ENCODE measurements at regions not wholly inside any gene's neighbourhood (a gene's known extent, or its start where the extent isn't known, plus 50 kb on each side); places are given as distances from the start of the nearest gene placed in this dataset.

DNA sequence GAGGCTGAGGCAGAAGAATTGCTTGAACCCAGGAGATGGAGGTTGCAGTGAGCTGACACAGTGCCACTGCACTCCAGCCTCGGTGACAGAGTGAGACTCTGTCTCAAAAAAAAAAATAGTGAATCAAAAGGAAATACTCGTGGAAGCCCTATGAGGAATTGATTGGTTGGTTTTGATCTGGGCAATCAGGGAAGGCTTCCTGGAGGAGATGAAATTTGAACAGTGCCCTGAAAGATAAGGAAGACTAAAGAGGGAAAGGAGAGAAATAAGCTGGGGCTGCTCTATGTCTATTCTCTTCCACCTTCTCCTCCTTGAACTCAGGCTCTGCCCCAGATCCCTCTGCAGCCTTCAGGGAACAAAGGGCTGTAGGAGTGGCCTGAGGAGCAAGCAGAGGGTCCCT lies 54.1 kb downstream of the IRF2BPL start:
- DNase-seq (ENCODE audit: low read depth in 2 of 2) = no peak

DNA sequence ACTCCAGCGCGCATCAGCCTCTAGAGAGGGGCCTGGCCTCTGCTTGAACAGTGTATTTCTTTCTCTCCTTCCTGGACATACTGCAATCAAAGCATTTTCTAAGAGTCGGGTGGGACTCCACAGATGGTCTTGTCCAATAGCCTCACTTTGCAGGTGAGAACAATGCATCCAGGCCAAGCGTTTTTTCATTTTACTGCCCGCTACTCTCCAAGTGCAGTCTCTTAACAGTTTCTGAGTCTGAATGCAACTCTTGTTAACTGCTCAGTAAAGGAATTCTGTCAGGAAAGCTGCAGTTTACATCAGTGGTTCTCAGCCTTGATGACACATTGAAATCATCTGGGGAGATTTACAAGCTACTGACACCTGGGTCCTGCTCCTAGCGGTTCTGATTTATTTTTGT lies 57.0 kb downstream of the IRF2BPL start:
- DNase-seq (ENCODE audit: low read depth in 2 of 2) = no peak

DNA sequence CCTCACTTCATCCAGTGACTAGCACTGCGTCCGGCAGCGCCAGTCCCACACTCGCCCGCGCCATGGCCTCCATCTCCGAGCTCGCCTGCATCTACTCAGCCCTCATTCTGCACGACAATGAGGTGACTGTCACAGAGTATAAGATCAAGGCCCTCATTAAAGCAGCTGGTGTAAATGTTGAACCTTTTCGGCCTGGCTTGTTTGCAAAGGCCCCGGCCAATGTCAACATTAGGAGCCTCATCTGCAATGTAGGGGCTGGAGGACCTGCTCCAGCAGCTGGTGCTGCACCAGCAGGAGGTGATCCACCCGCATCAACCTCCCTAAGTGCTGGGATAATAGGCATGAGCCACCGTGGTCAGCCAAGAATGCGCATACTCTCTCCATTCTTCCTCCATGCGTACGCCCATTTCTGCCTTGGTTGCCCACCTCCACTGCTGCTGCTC lies 59.9 kb downstream of the IRF2BPL start:
- no peak for DNase-seq (ENCODE audit: low read depth in 2 of 2)

DNA sequence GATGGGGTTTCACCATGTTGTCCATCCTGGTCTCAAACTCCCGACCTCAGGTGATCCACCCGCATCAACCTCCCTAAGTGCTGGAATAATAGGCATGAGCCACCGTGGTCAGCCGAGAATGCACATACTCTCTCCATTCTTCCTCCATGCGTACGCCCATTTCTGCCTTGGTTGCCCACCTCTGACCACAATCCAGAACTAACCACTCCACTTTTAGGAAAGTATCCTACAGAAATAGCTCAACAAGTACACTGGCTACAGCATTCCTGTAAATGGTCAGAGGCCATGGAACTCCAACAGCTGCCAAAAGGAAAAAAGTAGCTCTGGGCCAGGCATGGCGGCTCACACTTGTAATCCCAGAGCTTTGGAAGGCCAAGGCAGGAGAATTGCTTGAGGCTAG lies 60.7 kb downstream of the IRF2BPL start:
- no peak for DNase-seq (ENCODE audit: low read depth in 2 of 2)

DNA sequence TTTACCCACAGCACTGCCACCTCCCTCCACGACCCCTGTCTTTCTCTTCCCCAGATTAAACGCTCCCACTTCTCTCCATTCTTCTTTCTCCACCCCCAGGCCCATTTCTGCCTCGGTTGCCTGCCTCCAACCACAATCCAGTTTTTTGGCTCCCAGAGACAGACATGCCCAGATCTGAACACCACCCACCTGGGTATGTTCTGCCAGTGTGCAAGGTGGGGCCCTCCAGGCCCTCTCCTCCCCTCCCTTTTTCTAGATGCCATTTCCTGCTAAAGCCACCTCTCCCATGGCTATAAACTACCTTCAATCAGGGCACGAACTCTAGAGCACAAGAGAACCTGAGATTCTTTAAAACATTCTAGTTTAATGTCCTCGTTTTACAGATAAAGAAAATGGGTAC lies 63.3 kb downstream of the IRF2BPL start:
- DNase-seq (ENCODE audit: low read depth in 2 of 2) = no peak

DNA sequence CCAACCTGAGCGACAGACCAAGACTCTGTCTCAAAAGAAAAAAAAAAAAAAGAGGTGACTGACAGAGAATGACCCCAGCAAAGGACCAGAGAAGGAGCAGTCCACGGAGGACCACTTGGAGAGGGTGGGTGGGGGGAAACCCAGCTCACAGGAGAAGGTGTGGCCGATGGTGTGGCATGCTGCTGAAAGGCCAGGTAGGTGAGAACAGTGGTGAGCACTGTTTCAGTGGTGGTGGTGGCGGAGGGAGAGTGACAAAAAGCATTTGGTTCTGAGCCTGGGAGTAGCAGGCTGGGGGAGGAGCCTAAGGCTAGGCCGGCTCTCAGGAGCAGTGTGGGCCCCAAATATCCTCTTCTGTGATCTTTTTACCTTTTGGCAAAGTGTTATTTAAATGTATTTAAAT lies 63.8 kb downstream of the IRF2BPL start:
- DNase-seq (ENCODE audit: low read depth in 2 of 2) = no peak

DNA sequence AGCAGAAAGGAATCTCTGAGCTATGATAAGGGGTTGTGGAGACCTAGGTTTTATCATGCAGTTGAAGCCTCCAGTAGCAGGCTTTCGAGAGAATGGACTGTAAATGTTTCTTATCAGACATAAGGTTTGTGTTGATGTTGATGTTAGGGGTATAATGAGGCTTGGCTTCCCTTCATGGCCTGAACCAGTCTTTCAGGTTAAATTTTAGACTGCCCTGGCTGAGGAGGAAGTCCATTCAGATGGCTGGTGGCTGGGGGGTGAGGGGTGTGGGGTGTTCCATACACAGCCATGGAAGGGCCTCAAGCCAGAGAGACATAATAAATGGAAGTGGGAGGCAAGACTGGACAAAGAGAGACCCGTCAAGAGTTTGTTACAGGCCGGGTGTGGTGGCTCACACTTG lies 65.1 kb downstream of the IRF2BPL start:
- DNase-seq (ENCODE audit: low read depth in 2 of 2) = no peak

DNA sequence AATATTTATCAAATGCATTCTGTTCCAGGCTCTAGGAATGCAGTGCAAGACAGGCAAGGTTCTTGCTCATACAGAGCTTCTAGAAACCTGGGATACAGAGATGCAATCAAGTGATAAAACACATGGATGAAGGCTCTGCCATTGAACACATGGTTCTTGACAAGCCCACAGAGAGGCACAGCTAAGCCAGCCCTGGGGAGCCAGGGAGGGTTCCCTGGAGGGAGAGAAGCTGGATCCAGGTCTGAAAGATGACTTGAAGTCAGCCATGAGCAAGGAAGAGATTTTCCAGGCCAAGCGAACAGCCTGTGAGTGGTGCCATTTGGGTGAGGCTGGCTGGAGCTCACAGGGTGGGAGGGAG lies 66.2 kb downstream of the IRF2BPL start:
- DNase-seq (ENCODE audit: low read depth in 2 of 2) = no peak

DNA sequence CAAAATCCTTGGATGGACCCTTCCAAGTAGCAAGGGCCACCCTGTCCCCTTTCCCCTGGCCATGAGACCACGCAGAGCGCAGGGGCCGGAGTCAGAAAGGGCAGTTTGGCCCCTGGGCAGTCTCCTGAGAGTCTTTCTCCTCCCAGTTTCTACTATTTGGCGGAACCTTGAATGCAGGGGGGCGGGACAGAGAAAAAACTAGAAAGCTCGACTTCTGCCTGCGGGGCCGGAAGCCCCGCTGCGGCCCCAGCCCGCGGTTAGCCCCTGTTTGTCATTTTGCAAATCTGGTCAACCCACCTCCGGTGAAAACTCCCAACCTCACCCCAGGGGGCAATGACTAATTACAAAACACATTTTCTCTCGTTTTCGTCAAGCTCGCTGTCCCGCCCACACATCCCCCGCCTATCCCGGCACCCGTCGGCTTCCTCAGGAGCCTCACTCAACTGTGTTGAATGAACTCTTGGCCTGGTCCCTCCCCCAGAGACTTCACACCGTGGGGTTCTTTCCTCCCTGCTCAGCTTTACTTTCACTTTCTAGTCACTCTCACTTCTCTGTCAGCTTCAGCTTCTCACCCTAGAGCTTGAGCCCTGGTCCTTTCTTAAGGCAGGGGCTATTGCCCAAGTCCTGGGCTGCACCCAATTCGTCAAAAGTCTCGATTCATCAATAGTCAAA lies 66.7 kb downstream of the IRF2BPL start:
- peak; percentile 49 to 86 for DNase-seq (ENCODE audit: low read depth in 2 of 2)

DNA sequence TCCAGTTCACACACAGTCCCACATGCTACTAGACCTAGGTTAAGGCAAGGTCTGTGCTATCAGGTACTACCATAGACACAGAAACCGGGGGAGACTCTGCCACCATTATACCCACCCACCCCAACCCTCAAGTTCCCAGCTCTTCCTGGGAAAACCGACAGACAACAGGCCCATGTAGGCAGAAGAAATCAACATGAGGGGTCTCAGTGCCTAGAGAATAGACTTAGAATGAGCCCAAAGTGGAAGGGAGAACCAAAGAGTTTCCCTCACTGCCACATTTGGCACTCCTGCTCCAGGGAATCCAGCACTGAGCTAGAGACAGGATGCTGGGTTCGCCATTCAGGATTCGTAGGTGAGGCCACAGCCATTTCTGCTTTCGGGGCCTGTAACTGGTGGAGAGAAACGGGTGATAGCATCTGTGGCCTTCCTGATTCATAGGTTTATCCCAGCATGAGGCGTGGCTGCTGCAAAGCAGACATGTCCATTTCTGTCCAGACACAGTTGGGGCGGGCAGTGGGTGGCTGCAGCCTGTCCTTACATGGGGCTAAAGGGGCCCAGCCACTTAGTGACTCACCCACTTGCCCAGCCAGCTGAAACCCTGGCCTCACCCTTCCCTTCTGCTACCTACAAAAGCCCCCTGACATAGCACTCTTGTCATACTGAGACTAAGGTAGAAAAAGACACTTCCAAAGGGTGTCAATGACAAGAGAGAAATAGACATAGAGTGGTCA lies 69.4 kb downstream of the IRF2BPL start:
- DNase-seq (ENCODE audit: low read depth in 2 of 2) = peak; percentile 52 to 82

DNA sequence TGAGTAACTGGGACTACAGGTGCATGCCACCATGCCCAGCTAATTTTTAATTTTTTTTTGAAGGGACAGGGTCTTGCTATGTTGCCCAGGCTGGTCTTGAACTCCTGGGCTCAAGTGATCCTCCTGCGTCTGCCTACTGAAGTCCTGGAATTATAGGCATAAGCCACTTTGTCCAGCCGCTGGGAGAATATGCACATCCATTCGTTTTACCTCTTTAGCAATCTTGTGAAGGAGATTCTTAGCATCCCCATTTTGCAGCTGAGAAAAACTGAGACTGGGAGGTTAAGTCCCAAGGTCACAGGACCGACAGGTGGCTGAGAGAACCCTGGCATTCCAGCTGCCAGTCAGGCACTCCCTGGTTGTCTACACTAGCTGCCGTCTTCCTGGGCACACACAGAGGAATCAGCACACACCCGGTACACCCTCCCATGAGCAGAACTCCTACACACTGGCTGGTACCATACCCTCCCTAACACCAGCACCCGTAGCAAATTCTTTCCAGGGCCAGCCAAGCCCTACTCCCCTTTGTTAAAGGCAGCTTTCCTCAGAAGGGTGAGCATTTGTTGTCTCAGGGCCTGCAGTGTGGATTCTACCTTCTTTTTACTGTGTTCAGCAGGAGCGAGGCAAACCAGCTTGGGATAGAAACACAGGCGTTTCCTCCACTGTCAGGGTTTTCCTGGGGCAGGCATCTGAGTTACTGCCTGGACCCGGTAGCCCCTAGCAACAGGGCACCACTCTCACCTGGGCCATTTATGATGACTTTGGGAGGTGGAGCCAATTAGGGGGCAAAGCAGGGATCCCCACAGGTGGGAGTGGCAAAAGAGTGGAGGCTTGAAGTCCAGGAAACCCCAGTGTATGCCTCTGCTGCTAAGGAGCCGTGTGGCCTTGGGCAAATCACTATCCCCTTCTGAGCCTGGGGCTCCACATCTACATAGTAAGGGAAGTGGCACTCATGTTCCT lies 70.2 kb downstream of the IRF2BPL start:
- DNase-seq (ENCODE audit: low read depth in 2 of 2) = peak in 1 of 2 donors; percentile 32

DNA sequence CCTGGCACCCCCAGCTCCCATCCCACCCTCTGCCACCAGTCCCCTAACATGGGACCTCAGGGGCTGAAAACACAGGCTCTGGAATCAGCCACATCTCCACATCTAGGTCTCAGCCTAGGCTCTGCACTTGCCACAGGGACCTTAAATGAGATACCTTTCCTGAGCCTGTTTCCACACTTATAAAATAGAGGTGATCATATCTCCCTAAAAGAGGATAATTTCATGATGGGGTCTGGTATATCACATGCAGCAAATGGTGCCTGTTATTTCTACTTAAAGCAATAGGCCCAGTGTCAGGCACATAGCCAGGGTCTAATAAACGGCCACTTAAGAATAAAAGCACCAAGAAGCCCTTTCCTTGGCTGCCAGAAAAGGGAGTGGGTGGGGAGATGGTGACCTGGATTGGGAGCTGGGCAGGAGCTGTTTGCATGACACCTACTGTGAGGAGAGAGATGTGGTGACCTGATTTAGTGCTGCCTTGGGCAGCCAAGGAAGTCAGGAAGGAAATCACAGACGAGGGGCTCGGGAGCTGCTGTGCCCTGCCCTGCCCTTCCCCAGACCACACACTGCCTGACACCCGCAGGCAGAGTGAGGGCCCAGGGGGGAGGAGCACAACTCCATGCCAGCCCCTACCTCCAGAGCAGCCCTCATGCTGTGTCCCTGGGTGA lies 71.2 kb downstream of the IRF2BPL start:
- peak in 1 of 2 donors; percentile 33 for DNase-seq (ENCODE audit: low read depth in 2 of 2)

DNA sequence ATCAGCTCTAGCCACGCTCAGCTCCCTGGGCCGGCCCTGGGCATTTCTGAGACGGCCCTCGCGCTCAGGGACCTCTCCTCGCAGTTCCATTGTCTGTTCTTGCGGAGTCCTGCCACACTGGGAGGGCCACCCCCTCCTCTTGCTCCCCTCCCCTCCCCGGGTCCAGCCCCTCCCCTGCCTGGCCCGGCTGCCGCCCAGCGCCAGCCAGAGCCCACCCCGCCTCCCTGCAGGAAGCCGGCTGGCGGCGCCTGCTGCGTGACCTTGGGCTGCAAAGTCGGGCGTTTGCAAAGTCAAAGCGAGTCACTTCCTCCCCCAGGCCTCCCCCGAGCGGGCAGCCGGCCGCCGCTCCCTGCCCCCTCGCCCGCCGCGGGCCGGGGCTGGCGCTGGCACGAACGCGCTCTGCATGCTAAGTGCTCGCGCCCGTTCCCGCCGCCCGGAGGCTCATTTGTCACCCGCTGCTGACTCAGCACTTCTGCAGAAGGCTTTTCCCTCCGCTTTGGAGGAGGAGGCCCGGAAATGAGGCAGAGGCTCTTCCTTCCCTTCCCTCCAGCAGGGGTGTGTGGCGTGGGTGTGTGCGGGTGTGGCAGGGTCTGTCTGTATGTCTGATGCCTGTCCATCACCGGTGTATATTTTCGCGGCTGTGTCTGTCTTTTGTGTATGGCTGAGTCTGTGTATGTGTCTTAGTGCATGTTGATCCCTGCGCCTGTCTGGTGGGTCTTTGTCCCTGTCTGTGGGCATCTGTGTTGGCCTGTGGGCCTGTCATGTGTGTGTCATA lies 72.0 kb downstream of the IRF2BPL start:
- DNase-seq (ENCODE audit: low read depth in 2 of 2) = peak; percentile 88 to 97

DNA sequence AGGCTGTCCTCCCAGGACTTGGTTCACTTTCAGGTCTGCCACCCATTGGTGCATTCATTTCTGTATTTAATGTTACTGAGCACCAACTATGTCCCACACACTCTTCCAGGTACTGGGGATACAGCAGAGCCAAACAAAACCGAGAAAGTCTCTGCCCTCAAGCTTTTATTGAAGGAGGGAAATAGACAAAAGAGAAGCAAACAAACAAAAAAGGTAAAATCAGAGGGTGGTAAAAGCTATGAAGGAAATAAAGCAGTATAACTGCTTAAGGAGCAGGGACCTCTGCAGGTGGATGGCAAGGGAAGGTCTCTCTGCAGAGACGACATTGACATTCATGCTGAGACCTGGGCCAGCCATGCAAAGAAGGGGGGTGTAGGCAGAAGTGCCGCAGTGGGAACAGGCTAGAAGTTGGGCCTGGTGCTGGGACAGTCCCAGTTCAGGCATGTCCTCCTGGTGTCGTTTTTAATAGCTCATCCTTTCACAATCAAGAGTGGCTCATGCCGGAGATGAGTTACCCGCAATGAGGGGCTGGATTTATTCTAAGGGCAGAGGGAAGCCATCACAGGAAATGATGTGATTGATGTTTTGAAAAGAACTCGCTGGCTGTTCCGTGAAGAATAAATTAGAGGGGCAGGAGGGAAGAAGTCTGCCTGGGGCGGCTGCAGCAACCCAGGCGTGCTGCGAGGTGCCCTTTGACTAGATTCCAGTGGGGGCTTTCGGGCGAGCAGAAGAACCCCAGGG lies 72.8 kb downstream of the IRF2BPL start:
- peak; percentile 71 to 83 for DNase-seq (ENCODE audit: low read depth in 2 of 2)

DNA sequence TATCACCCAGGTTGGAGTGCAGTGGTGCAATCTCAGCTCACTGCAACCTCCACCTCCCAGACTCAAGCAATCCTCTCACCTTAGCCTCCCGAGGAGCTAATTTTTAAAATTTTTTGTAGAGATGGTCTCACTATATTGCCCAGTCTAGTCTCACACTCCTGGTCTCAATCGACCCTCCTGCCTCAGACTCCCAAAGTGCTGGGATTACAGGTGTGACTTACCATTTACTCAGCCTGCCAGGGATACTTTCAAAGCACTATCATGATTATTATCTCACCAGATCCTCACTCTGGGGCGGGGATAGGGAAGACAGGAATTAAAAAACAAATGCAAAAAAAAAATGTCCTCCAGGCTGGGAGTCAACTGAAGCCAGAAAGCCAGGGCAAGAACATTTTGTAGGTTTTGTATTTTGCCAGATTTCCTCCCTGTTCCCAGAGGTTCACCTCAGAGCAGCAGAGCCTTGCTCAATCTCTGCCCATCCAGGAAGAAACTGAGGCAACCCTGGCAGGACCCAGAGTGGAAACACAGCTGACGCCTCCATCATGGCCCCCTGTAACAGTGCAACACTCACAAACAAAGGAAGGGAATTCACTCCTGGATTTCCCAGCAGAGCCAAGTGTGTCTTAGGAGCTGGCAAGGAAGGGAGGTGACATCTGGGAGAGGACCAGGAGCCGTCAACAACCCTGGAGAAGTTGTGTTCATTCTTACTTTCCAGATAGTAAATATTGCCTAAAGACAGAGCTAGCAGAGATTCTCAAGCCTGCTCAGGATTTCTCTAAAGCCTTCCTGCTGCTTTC lies 73.9 kb downstream of the IRF2BPL start:
- peak in 1 of 2 donors; percentile 30 for DNase-seq (ENCODE audit: low read depth in 2 of 2)

DNA sequence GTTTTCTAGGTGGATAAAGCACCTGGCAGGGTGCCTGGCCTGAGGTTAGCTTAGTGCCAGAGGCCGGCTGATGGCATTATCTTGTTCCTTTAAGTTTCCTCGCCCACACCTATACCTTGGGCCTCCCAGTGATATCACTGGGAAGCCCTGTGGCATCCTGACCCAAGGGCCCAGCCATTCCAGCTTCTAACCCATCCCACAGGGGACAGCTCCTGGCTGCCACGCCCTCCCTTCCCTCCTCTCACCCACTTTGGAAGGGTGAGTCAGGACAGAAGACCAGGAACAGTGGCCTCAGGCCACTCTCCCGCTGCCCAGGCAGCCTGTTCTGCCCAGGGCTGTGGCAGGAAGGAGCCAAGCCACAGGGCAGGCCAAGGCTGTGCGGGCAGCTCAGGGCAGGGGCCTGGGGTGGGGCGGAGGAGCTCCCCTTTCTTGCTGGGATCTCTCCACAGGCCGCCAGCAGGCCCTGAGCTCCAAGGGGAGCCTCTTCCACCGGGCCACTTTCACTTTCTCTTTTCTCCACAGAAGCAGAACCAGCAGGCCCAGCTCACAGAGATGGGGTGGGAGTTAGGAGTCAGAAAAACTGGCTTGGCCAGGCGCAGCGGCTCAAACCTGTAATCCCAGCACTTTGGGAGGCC lies 75.1 kb downstream of the IRF2BPL start:
- DNase-seq (ENCODE audit: low read depth in 2 of 2) = peak; percentile 54 to 63

DNA sequence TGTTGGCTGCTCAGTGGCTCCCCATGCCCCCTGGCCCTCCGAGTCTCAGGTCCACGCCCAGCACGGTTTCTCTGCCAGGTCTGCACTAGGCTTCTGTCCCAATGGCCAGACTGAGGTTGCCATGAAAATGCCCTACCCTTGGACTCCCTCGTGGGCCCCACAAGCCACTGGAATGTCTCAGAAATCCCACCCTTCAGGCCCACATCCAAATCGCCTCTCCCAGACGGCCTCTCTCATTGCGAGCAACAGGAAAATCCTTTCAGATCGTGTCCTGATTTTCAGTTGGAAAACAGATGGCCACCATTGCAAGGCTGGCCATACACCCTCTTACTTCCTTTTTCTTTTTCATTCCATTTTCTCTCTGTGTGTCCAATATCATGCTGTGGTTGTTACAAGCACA lies 77.3 kb downstream of the IRF2BPL start:
- DNase-seq (ENCODE audit: low read depth in 2 of 2) = peak in 1 of 2 donors; percentile 20
